Right lobe of liver (tissue), 6 donors: ENCODE measurements at regions not wholly inside any gene's neighbourhood (a gene's known extent, or its start where the extent isn't known, plus 50 kb on each side); places are given as distances from the start of the nearest gene placed in this dataset.

Source experiments
- ATAC-seq, 4 donors: fragments of 200-7000 bp; cut with Tn5 transposase; one replicate each; pipeline ENCODE4 v1.9.1; 2020; ENCODE audit warnings: mild to moderate bottlenecking in 4 of 4, moderate library complexity in 4 of 4
- DNase-seq, 3 donors: peaks; one replicate each; pipeline ENCODE4 v3.0.0-alpha.2; 2020
- H3K27ac ChIP-seq, 3 donors: fragments of 200-600 bp; one replicate each; pipeline ENCODE4 v1.8.0; 2022
- H3K27me3 ChIP-seq, 2 donors: fragments of 200-600 bp; one replicate each; pipeline ENCODE4 v1.8.0; 2022
- H3K36me3 ChIP-seq, 4 donors: fragments of 200-600 bp; sonication (generic) in 1 of 4; one replicate each; pipeline versions ENCODE4 v1.5.1 to v1.8.0; 2017 to 2022; ENCODE audit warnings: control low read depth in 1 of 4
- H3K4me1 ChIP-seq, 4 donors: fragments of 200-600 bp; sonication (generic) in 1 of 4; one replicate each; pipeline versions ENCODE4 v1.5.1 to v1.8.0; 2017 to 2022; ENCODE audit warnings: control low read depth in 1 of 4
- H3K4me3 ChIP-seq, 3 donors: fragments of 200-600 bp; one replicate each; pipeline ENCODE4 v1.8.0; 2022
- H3K9me3 ChIP-seq, 4 donors: fragments of 200-600 bp; sonication (generic) in 1 of 4; one replicate each; pipeline versions ENCODE4 v1.5.1 to v1.8.0; 2017 to 2022; ENCODE audit warnings: control low read depth in 1 of 4
- CTCF ChIP-seq, 4 donors: fragments of 200-600 bp in 3 of 4; fragments of 450-650 bp in 1 of 4; IDR thresholded peaks; one replicate each; pipeline versions ENCODE4 v1.5.1 to v1.8.0; 2016 to 2022; ENCODE audit warnings: antibody characterized with exemption in 4 of 4, mild to moderate bottlenecking in 2 of 4
- POLR2A ChIP-seq: fragments of 450-650 bp; IDR thresholded peaks from one replicate; pipeline ENCODE4 v1.6.1; 2017; ENCODE audit warnings: antibody characterized with exemption, mild to moderate bottlenecking
- WGBS: methylation state at CpG from one replicate; pipeline ENCODE4 v1.1.6; 2018; ENCODE audit warnings: low coverage, low lambda C conversion rate; ENCODE audit not compliant: insufficient coverage; ENCODE audit errors: missing lambda C conversion rate; 5-methylcytosine and 5-hydroxymethylcytosine counted together
- intact Hi-C, 2 donors: fragments of 100-400 bp; cut with DNase I; formaldehyde crosslinking; loops; one replicate each; pipeline versions ENCODE4 v1.11.2 to v1.14.1; 2022
- donor health status: DM: no; HTN: yes; CAD: no.
- donor health status: DM: no; HTN: no; CAD: no.
- donor health status: DM: no; HTN: no; CAD: no.
- donor health status: DM: no; HTN: yes; CAD: no.
- donor health status: DM: no; HTN: yes; CAD: no.

GRCh38 chr18:67846422-67847098 is 330.0 kb upstream of the DSEL start:
- peak in 1 of 4 donors; percentile 10 for ATAC-seq
- H3K4me1 ChIP-seq = no peaks in the 10 kb centered on the region
- H3K36me3 ChIP-seq = no peaks in the 10 kb centered on the region
- no peak overlapping the region for H3K4me3 ChIP-seq
- intact Hi-C loops = no loop called here
- H3K27ac ChIP-seq = no peak overlapping the region
- 76% methylated on average over 4 of the region's 4 CpGs for WGBS
- TF ChIP-seq POLR2A (no peak), CTCF (IDR thresholded peaks at IDR 0.05) (no peak)
- H3K27me3 ChIP-seq = no peaks in the 10 kb centered on the region
- no peak for DNase-seq
- no peaks in the 10 kb centered on the region for H3K9me3 ChIP-seq

- Histone ChIP-seq H3K27ac (no peak overlapping the region), H3K9me3 (no peaks in the 10 kb centered on the region), H3K36me3 (no peaks in the 10 kb centered on the region), H3K4me1 (no peaks in the 10 kb centered on the region), H3K4me3 (no peak overlapping the region), H3K27me3 (no peaks in the 10 kb centered on the region)
- no peak for DNase-seq
- peak in 3 of 4 donors; percentile 17 to 35 (median 27) for TF ChIP-seq CTCF (IDR thresholded peaks at IDR 0.05)
- TF ChIP-seq POLR2A = no peak
- intact Hi-C loops = no loop called here
- peak in 2 of 4 donors; percentile 53 to 63 for ATAC-seq
These were observed 328.5 kb upstream of the DSEL start for GRCh38 chr18:67845035-67845434.

- intact Hi-C loops = no loop called here
- H3K36me3 ChIP-seq = no peaks in the 10 kb centered on the region
- ATAC-seq = no peak
- DNase-seq = no peak
- no peak overlapping the region for H3K27ac ChIP-seq
- H3K4me1 ChIP-seq = no peaks in the 10 kb centered on the region
- no peak for TF ChIP-seq POLR2A
- WGBS = 42% methylated on average over 5 of the region's 5 CpGs
- H3K9me3 ChIP-seq = no peaks in the 10 kb centered on the region
- no peak overlapping the region for H3K4me3 ChIP-seq
- no peaks in the 10 kb centered on the region for H3K27me3 ChIP-seq
These were observed 323.9 kb upstream of the DSEL start for GRCh38 chr18:67840379-67840778.

- no peaks in the 10 kb centered on the region for H3K36me3 ChIP-seq
- intact Hi-C loops = no loop called here
- no peaks in the 10 kb centered on the region for H3K27me3 ChIP-seq
- no peaks in the 10 kb centered on the region for H3K9me3 ChIP-seq
- H3K27ac ChIP-seq = no peak overlapping the region
- no peak for ATAC-seq
- WGBS = 87% methylated on average over 2 of the region's 2 CpGs
- DNase-seq = no peak
- TF ChIP-seq CTCF (IDR thresholded peaks at IDR 0.05) (no peak), POLR2A (no peak)
- H3K4me3 ChIP-seq = no peak overlapping the region
- no peaks in the 10 kb centered on the region for H3K4me1 ChIP-seq
These were observed 301.9 kb upstream of the DSEL start for GRCh38 chr18:67818432-67818831.

GRCh38 chr18:67815280-67815679 is 298.8 kb upstream of the DSEL start:
- Histone ChIP-seq H3K9me3 (no peaks in the 10 kb centered on the region), H3K36me3 (no peaks in the 10 kb centered on the region), H3K4me3 (no peak overlapping the region), H3K27me3 (no peaks in the 10 kb centered on the region), H3K27ac (no peak overlapping the region), H3K4me1 (peaks cover 0 to 4% (median 0%) of the 10 kb centered on the region in 4 donors)
- ATAC-seq (no peak), DNase-seq (no peak)
- 88% methylated on average over 1 of the region's 1 CpG for WGBS
- TF ChIP-seq CTCF (IDR thresholded peaks at IDR 0.05) (no peak), POLR2A (no peak)
- intact Hi-C loops = no loop called here
